ENCODE measurements at regions not wholly inside any gene's neighbourhood (a gene's known extent, or its start where the extent isn't known, plus 50 kb on each side); places are given as distances from the start of the nearest gene placed in this dataset.

- TF ChIP-seq REST (IDR thresholded peaks at IDR 0.05; ENCODE audit: insufficient read depth in 1 of 2, low read depth in 2 of 2, low read length in 2 of 2) (no peak), SIN3A (IDR thresholded peaks at IDR 0.05; ENCODE audit: borderline replicate concordance, insufficient read depth, low read length) (no peak), TAF1 (IDR thresholded peaks at IDR 0.05; ENCODE audit: borderline replicate concordance, insufficient read depth, low read length) (no peak), FOXP2 (optimal IDR thresholded peaks at IDR 0.05; ENCODE audit: borderline replicate concordance, extremely low read depth, extremely low read length, insufficient read depth) (no peak), POLR2AphosphoS5 (IDR thresholded peaks at IDR 0.05; ENCODE audit: low read depth, low read length) (no peak)
These were observed 282.1 kb downstream of the INSC start for GRCh38 chr11:15396778-15397177.

GRCh38 chr11:15406851-15407351, 292.2 kb downstream of the INSC start:
- TF ChIP-seq SIN3A (IDR thresholded peaks at IDR 0.05; ENCODE audit: borderline replicate concordance, insufficient read depth, low read length) = no peak
- TF ChIP-seq TAF1 (IDR thresholded peaks at IDR 0.05; ENCODE audit: borderline replicate concordance, insufficient read depth, low read length) = no peak
- TF ChIP-seq POLR2AphosphoS5 (IDR thresholded peaks at IDR 0.05; ENCODE audit: low read depth, low read length) = no peak
- no peak for TF ChIP-seq FOXP2 (optimal IDR thresholded peaks at IDR 0.05; ENCODE audit: borderline replicate concordance, extremely low read depth, extremely low read length, insufficient read depth)
- no peak for TF ChIP-seq REST (IDR thresholded peaks at IDR 0.05; ENCODE audit: insufficient read depth in 1 of 2, low read depth in 2 of 2, low read length in 2 of 2)

GRCh38 chr11:15412054-15412453, 297.3 kb downstream of the INSC start:
- TF ChIP-seq TAF1 (IDR thresholded peaks at IDR 0.05; ENCODE audit: borderline replicate concordance, insufficient read depth, low read length) = no peak
- no peak for TF ChIP-seq SIN3A (IDR thresholded peaks at IDR 0.05; ENCODE audit: borderline replicate concordance, insufficient read depth, low read length)
- no peak for TF ChIP-seq REST (IDR thresholded peaks at IDR 0.05; ENCODE audit: insufficient read depth in 1 of 2, low read depth in 2 of 2, low read length in 2 of 2)
- no peak for TF ChIP-seq POLR2AphosphoS5 (IDR thresholded peaks at IDR 0.05; ENCODE audit: low read depth, low read length)
- no peak for TF ChIP-seq FOXP2 (optimal IDR thresholded peaks at IDR 0.05; ENCODE audit: borderline replicate concordance, extremely low read depth, extremely low read length, insufficient read depth)

GRCh38 chr11:15418921-15419320, 304.2 kb downstream of the INSC start:
- TF ChIP-seq TAF1 (IDR thresholded peaks at IDR 0.05; ENCODE audit: borderline replicate concordance, insufficient read depth, low read length) (no peak), REST (IDR thresholded peaks at IDR 0.05; ENCODE audit: insufficient read depth in 1 of 2, low read depth in 2 of 2, low read length in 2 of 2) (no peak), FOXP2 (optimal IDR thresholded peaks at IDR 0.05; ENCODE audit: borderline replicate concordance, extremely low read depth, extremely low read length, insufficient read depth) (no peak), SIN3A (IDR thresholded peaks at IDR 0.05; ENCODE audit: borderline replicate concordance, insufficient read depth, low read length) (no peak), POLR2AphosphoS5 (IDR thresholded peaks at IDR 0.05; ENCODE audit: low read depth, low read length) (no peak)

- TF ChIP-seq FOXP2 (optimal IDR thresholded peaks at IDR 0.05; ENCODE audit: borderline replicate concordance, extremely low read depth, extremely low read length, insufficient read depth) (no peak), SIN3A (IDR thresholded peaks at IDR 0.05; ENCODE audit: borderline replicate concordance, insufficient read depth, low read length) (no peak), REST (IDR thresholded peaks at IDR 0.05; ENCODE audit: insufficient read depth in 1 of 2, low read depth in 2 of 2, low read length in 2 of 2) (no peak), TAF1 (IDR thresholded peaks at IDR 0.05; ENCODE audit: borderline replicate concordance, insufficient read depth, low read length) (no peak), POLR2AphosphoS5 (IDR thresholded peaks at IDR 0.05; ENCODE audit: low read depth, low read length) (no peak)
These were observed 305.0 kb downstream of the INSC start for GRCh38 chr11:15419696-15420095.
